Stimulated activated CD4-positive, alpha-beta T cell treated with anti-CD3 and anti-CD28 coated beads, Interleukin-1b, Interleukin-23, amount 100 ng/mL, for 4 hours (primary cell): ENCODE measurements at regions not wholly inside any gene's neighbourhood (a gene's known extent, or its start where the extent isn't known, plus 50 kb on each side); places are given as distances from the start of the nearest gene placed in this dataset.
"Not testable (repeated sequence)": the region's sequence is repeated elsewhere in the genome, so short reads cannot be mapped to it uniquely, and the experiment has no call there.

Experiments
- DNase-seq, 2 donors: peaks; one replicate each; pipeline ENCODE4 v3.0.0-alpha.2; 2020; ENCODE audit warnings: low read depth in 2 of 2

- no peak for DNase-seq
Measured at GRCh38 chr11:86861810-86862209, 61.5 kb downstream of the PRSS23 start.

DNA sequence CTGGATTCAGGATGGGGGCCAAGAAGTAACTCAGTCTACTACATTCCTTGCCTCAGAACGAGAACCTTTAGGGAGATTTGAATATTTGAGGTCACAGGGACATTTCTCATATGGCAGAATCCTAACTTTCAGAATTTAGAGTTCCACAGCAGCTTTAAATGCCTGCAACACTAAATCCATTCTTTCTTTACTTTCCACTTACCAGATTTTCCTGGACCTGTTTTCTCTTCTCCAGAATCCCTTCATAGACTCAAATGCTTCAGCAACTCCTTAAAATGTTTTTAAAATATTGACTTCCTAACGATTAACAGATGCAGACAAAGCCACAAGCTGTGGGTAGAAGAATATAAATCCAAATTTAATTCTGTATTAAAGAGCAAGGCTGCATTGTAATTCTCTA lies 63.1 kb downstream of the PRSS23 start:
- DNase-seq = no peak

GRCh38 chr11:86865436-86865835 lies 65.1 kb downstream of the PRSS23 start:
- DNase-seq = no peak

- DNase-seq = no peak
Measured at GRCh38 chr11:86869531-86869930, 69.2 kb downstream of the PRSS23 start.

DNA sequence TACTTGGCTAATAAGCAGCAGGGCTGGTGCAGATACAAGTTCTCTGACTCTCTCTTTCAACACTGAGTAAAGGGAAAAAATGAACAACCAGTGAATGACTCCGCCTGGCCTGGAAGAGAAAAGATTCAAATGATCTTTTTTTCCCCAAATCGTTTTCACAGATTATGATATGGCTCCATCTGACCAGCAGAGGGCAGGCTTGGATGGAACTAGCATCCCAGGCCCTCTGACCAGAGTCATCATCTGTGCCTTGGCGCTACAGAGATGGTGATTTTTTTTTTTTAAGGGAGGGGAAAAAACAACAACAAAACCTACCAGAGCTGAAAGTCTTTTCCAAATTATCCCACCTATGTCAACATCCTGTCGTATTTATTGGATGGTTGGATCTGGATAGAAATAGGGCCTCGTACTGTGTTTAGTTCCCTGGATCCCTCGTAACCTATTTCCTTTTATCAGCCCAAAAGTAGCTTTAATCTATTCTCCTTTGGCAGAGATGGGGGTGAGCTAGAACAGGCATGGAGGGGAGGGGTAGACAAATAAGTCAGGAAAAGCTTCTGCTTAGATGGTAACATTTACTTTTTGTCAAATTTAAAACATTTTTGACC lies 69.7 kb downstream of the PRSS23 start:
- DNase-seq = peak; percentile 7 to 20

GRCh38 chr11:86873573-86874083 lies 73.3 kb downstream of the PRSS23 start:
- DNase-seq = no peak

GRCh38 chr11:86874304-86875056 lies 74.1 kb downstream of the PRSS23 start:
- no peak for DNase-seq

- DNase-seq = no peak
Measured at GRCh38 chr11:86876716-86877234, 76.4 kb downstream of the PRSS23 start.

DNA sequence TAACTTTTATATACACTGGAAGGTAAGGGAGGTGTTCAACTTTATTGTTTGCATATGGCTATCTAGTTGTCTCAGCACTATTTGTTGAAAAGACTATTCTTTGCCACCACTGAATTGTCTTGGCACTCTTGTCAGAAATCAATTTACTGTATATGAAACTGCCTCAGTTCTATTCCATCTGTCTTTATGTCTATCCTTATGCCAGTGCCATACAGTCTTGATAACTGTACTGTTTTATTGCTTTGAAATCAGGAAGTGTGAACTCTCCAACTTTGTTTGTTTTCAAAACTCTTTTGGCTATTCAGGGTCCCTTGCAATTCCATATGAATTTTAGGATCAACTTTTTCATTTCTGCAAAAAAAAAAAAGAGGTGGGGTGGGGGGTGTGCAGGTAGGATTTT lies 77.2 kb downstream of the PRSS23 start:
- DNase-seq = no peak

- DNase-seq = not testable (repeated sequence)
Measured at GRCh38 chr11:86879241-86879640, 76.0 kb downstream of the FZD4 start.

DNA sequence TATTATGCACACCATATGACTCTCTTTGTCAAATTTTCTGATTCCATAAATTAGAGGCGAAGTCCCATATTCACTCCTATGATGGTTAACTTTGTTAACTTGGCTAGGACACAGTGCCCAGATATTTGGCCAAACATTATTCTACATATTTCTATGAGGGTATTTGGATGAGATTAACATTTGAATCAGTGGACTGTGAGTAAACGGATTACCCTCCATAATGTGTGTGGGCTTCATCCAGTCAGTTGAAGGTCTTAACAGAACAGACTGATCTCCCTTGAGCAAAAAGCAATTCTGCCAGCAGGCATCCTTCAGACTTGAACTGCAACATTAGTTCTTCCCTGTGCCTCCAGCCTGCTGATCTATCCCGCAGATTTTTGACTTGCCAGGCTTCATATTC lies 69.9 kb downstream of the FZD4 start:
- DNase-seq = no peak

- DNase-seq = no peak
Measured at GRCh38 chr11:86888164-86889000, 66.8 kb downstream of the FZD4 start.

DNA sequence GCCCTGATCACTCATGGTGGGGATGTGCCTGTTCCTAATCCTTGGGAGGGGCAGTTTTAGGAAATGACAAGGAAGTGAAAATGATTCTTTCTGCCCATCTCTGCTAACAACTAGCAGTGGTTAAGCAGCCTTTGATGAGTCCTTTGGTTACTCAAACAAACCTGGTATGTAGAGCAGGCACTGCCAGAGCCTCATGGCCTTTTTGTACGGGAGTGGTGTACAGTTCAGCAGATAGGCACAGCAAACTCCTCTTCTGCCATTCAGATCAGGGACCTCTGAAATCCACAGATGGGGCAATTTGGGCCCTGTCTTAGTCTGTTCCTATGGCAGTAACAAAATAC lies 66.2 kb downstream of the FZD4 start:
- no peak for DNase-seq

DNA sequence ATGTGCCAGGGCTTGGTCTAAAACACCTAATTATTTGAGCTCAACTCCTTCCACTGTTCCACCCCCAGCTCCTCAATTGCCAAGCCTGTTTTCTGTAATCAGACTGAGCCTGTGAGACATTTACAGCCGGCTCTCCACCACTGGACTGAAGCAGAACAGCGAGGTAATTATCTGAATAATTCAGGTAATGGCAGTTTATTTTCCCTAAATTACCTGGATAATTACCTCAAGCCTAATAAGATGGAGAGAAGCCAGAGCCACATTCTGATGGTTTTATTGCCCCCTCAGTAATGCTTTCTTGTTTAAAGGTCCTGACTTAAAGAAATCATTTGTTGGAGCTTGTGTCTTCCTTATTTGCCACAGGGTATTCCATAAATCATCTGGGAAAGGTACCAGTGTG lies 64.2 kb downstream of the FZD4 start:
- DNase-seq = no peak

DNA sequence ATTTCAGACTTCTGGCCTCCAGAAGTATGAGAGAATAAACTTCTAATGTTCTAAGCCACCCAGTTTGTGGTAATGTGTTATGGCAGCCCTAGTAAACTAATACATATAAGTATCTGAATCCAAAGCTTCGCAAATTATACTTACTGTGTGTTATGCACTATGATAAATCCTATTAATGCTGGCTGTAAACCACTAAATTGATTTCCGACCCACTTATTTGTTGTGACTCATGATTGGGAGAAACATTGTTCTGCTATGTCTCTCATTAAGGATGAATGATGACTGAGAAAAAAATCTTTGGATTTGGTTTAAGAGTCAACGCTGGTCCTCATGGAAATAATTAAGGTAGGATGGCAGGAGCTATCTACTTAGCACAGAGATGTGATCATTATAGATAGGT lies 62.0 kb downstream of the FZD4 start:
- no peak for DNase-seq
